ENCODE measurements at regions not wholly inside any gene's neighbourhood (a gene's known extent, or its start where the extent isn't known, plus 50 kb on each side); places are given as distances from the start of the nearest gene placed in this dataset.
A peak's percentile ranks its signal among the peaks of the same experiment; 100 is the strongest.

DNA sequence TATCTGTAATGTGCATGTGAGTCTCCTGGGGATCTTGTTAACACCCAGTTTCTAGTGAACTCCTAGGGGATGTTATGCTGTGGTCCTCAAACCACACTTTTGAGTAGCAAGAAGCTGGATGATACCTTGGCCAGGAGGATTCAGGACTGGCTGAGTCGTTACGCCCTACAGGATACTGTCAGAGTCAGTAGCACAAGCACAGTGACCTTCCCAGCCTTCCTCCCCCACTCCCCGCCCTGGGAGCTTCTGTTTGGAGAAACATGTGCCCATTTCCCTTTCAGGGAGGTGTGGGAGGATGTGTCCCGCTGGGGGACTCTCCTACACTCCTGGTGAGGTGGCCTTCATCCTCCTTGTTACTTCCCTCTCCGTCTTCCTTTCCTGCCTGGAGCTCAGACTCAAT, 76.4 kb upstream of the TRPM1 start:
- TF ChIP-seq, protein P1, sequence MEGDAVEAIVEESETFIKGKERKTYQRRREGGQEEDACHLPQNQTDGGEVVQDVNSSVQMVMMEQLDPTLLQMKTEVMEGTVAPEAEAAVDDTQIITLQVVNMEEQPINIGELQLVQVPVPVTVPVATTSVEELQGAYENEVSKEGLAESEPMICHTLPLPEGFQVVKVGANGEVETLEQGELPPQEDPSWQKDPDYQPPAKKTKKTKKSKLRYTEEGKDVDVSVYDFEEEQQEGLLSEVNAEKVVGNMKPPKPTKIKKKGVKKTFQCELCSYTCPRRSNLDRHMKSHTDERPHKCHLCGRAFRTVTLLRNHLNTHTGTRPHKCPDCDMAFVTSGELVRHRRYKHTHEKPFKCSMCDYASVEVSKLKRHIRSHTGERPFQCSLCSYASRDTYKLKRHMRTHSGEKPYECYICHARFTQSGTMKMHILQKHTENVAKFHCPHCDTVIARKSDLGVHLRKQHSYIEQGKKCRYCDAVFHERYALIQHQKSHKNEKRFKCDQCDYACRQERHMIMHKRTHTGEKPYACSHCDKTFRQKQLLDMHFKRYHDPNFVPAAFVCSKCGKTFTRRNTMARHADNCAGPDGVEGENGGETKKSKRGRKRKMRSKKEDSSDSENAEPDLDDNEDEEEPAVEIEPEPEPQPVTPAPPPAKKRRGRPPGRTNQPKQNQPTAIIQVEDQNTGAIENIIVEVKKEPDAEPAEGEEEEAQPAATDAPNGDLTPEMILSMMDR (conservative IDR thresholded peaks at IDR 0.05; ENCODE audit: low read length), result no peak
- no peak overlapping the region for H3K4me3 ChIP-seq (ENCODE audit: low read length)
- no peak for DNase-seq (ENCODE audit: low read depth)

DNA sequence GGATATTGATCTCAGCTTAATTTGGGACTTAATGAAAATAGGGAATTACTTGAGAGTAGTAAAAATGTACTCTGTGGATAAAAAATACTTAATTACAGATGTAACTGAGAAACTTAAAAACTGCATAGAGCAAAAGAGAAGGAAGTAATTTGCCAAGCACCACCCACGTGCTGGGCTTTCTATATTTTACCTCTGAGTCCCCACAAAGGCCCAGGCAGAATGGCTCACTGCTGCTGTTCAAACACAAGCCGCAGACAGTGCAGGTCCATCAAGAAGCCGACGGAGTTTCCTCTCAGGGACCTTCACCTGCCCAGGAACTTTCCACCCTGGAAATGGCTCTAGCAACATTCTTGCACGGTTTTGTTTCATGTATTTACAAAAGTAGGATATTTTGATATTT, 77.2 kb upstream of the TRPM1 start:
- no peak for DNase-seq (ENCODE audit: low read depth)
- TF ChIP-seq, protein P1 (conservative IDR thresholded peaks at IDR 0.05; ENCODE audit: low read length), result no peak
- H3K4me3 ChIP-seq (ENCODE audit: low read length), result no peak overlapping the region

DNA sequence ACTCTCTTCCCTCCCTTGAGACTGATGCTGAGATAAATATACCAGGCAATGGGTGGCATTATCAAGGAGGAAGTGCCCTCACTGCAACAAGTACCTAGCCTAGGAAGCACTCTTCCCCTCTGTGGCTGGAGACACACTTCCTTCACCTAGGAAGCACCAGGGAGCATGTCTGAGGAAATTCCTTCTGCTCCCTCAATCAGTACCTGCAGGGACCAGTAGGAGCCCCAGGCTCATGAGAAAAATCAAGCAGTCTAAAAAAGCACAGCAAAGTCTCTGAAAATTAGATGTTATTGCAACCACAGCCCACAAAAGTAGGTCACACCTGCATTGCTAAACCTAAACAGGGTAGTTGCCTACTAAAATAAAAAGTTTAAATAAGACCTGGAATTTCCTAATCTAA, 78.2 kb upstream of the TRPM1 start:
- TF ChIP-seq, protein P1 (conservative IDR thresholded peaks at IDR 0.05; ENCODE audit: low read length), result no peak
- no peak for DNase-seq (ENCODE audit: low read depth)
- no peak overlapping the region for H3K4me3 ChIP-seq (ENCODE audit: low read length)

DNA sequence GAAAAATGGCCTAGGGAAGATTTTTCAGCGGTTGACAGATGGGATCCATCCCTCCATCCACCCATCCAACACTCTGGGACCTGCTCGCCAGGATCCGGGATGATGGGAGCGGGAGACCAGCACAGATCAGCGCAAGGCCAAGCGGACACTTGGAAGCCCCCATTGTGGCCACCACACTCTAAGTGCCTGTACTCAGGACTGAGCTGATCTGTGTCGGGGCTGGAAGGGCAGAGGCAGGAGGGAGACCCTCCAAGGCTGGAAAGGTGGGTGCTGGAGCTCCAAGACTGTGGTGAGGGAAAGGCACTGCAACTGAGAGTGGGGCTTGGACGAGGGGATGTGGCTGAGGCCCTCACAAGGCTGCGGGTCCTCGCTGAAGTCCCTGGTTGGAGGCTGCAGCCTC, 91.8 kb upstream of the TRPM1 start:
- TF ChIP-seq, protein P1 (conservative IDR thresholded peaks at IDR 0.05; ENCODE audit: low read length), result no peak
- no peak overlapping the region for H3K4me3 ChIP-seq (ENCODE audit: low read length)
- no peak for DNase-seq (ENCODE audit: low read depth)

DNA sequence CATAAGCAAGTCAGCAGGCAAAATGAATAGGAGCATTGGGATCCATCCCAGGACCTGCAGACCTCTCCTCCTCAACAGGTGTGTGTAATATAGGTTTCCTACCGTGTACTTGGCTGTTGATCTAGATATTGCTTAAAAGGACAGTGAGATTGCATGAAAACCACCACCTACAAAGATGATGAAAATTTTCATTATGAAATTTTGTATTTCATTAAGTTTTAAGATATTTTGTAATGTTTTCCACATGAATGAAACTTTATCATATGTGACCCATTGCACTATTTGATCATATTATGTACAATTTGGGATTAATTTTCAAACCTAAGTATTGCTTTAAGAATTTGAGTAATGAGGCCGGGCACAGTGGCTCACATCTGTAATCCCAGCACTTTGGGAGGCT, 94.3 kb upstream of the TRPM1 start:
- no peak overlapping the region for H3K4me3 ChIP-seq (ENCODE audit: low read length)
- TF ChIP-seq, protein P1 (conservative IDR thresholded peaks at IDR 0.05; ENCODE audit: low read length), result no peak
- no peak for DNase-seq (ENCODE audit: low read depth)

DNA sequence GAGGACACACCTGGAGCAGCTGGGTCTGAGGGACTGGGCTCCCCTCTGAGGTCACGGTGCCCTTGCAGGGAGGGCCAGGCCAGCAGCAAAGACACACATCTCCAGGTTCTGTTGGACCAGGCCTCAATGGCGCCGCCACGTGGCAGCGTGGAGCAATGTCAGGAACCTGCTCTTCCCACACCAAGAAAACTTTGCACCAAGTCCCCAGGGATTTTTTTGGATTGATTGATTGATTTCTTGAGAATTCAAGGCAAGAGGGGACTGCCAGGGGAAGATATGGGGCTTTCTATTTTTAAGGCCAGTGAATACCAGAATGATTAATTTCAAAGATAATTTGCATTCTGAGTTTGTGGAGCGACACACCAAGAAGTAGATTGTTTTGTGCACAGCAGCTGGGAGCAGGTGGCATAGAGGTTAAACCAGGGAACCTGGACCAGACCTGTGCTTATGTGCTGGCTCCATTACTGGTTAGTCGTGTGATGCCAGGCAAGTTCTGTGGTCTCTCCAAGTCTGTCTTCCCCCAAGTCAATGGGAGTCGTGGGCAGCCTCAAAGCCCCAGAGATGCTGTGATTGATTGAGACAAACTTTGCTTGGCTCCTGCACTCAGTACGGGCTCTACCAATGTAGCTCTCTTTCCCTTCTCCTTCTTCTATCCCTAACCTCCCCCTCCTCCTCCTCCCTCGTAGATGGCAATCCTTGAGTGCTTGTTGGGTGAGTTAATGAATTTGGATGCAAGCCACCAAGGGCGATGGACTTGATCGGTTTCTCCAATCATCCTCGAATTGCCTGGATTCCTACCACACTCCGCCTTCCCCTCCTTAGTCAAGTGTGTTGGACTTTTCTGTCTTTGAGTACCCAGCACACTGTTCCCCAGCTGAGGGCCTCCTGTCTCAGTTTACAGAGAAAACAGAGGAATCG, 96.2 kb upstream of the TRPM1 start:
- DNase-seq (ENCODE audit: low read depth), result no peak
- TF ChIP-seq, protein P1 (conservative IDR thresholded peaks at IDR 0.05; ENCODE audit: low read length), result peak; percentile 54
- no peak overlapping the region for H3K4me3 ChIP-seq (ENCODE audit: low read length)

DNA sequence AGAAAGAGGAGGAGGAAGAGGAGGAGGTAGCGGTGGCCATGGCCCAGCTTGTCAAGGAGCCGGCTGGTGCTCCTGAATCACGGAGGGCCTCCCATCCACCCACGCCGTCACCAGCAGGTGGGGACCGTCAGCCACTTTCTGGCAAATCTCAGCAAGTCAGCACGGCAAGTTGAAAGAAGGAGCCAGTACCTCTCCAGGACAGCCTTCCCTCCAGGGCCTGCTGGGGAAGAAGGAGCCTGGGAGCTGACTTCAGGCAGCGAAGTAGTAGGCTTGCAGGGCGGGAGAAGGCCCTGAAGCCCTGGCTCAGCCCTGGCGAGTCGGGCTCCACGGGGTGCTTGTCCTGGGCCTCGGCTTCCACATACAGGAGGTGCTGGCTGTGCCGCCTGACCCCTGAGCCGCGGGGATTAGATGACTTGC, 99.2 kb upstream of the TRPM1 start:
- no peak overlapping the region for H3K4me3 ChIP-seq (ENCODE audit: low read length)
- TF ChIP-seq, protein P1 (conservative IDR thresholded peaks at IDR 0.05; ENCODE audit: low read length), result peak; percentile 53
- DNase-seq (ENCODE audit: low read depth), result peak; percentile 56

Data from AG10803 (cell line).